Activated naive CD8-positive, alpha-beta T cell treated with anti-CD3 and anti-CD28 coated beads, Interleukin-2, amount 50 U/mL, for 16 hours (primary cell): ENCODE measurements at regions not wholly inside any gene's neighbourhood (a gene's known extent, or its start where the extent isn't known, plus 50 kb on each side); places are given as distances from the start of the nearest gene placed in this dataset.

ENCODE experiments used
- DNase-seq: peaks from one replicate; pipeline ENCODE4 v3.0.0-alpha.2; 2020; ENCODE audit warnings: low read depth, low spot score

DNA sequence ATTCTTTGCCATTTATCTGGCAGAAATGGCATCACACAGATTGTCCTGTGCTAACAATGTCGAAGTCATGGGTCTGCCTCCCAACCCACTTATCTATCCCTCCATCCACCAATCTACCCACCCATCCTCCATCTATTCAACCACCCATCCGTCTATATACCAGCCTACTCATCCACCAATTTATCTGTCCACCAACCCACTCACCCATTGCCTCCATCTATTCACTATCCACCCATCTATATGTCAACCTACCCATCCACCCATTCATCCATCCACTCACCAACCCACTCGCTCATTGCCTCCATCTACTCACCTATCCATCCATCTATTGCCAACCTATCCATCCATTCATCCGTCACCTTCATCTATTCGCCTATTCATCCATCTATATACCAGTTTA, 521.2 kb downstream of the SHQ1 start:
- DNase-seq = no peak

GRCh38 chr3:72324253-72324811, 523.9 kb downstream of the SHQ1 start:
- DNase-seq = no peak

- no peak for DNase-seq
These were observed 524.5 kb downstream of the SHQ1 start for GRCh38 chr3:72323773-72324172.

GRCh38 chr3:72322264-72322976, 525.8 kb downstream of the SHQ1 start:
- DNase-seq = no peak

- no peak for DNase-seq
These were observed 527.3 kb downstream of the SHQ1 start for GRCh38 chr3:72320955-72321303.

DNA sequence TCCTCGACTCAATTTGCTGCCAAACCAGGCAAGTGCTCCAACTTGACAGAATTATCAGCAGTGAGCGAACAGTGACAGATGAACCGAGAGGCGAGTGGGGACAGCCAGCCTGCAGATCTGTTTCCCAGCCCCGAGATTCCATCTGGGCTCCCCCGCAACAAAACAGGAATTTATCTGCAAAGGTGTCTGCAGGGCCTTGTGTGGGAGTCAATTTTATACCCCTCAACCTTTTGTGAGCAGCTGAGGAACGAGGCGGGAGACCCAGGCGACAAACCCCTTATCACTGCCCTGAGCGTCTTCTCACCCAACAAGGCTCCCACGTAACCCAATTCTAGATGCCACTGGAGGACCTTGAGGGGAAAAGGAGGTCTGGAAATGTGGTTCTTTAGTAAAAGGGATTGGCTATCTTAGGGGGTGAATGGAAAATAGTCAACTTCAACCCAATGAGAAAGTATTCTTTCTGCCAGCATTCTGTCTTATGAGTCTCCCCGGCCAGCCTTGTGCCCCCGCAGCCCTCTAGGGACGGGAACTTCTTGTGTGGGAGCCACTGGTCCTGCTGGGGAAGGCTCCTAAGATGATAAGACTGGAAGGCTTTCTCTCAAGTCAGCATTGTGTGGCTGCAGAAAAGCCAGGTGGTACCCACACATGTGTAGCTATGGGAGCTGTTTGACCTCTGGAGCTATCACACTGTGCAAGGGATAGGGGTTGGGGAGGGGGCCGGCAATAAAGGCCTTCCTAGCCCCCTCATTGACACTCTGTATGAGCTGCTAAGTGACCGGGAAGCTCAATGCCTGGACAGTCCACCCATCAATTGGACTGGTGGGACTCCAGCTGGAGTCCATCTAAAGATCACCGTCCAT, 527.9 kb downstream of the SHQ1 start:
- no peak for DNase-seq

DNA sequence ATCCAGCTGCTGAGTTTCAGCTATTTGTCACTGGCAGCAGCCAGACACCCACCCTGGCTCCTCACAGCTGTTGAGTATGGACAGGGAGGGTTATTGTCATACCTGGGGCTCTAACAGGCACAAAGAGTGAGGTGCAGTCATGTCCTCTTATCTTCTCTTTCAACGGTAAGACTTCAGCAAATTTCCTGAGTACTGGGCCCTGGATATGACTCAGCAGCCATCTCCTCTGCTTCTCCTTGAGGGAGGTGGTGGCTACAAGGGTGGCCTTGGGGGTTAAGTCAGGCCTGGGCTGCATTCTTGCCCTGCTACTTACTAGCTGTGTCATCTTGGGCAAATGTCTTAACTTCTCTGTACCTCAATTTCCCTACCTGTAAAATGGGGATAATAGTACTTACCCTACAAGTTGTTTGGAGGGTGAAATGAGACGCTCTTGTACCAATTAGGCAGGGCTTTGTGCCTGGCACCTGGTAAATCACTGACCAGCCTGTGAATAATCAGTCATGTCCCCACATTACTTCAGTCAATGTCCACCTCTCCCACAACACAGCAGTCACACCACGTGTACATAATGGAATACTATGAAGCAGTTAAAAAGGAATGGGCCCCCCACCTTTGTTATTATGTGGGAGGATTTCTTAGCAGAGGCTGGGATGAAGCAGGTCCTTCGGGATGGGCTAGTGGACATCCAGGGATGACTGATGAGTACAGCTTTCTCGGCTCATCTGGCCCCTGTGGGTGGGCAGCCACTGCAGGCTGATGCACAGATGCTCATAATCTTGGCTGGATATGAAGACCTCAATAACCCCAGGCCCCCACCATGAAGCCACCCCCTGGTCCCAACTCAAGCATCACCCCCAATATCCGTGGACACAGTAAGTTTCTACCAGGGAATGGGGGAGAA, 528.8 kb downstream of the SHQ1 start:
- no peak for DNase-seq

GRCh38 chr3:72318504-72319193, 529.6 kb downstream of the SHQ1 start:
- no peak for DNase-seq

DNA sequence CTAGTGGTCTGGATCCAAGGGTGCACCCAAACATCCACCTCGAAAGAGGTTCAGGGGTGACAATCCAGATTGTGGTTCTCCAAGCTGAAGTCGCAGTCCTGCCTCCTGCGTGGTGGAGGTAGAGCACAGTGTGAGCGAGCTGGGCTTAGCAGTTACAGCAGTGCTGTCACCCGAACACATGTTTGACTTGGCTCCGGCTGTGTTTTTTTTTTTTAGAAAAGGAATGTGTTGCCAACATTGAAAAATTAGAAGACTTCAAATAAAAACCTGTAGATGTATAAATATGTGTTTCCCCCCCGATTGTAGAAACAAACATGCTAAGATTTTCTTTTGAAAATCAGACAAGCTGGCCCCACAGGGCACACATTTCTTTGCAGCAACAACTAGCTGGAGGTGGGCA, 530.8 kb downstream of the SHQ1 start:
- DNase-seq = no peak

DNA sequence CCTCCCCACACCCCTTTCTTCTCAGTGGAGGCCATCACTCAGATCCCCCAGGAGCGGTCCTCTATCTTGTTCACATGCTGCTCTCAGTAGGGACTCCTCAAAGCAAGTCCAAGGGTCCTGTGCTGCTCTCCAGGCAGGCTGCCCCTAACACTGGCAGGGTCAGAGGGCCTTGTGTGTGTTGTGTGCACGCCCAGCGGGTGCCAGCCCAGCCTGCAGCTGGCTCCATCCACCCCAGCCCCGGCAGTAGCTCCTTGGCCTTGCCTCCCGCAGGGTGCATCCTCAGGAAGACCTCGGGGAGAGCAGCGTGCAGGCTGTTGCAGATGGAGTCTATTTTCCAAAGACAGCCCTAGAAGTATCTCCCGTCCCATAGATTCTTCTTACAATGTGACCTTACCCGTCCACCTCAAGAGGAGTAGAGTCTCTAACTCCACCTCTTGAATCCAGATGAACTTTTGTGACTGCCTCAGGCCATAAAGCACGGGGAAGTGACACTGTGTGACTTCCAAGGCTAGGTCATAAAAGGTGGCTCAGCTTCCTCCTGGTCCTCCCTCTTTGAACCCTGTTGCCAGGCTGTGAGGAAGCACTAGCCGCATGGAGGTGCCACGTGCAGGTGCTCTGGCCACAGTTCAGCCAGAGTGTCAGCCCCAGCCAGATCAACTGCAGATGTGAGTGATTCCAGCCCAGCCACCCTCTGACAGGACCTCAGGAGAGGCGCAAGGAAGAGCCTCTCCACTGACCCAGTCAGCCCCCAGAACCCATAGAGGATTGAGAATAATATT, 531.6 kb downstream of the SHQ1 start:
- DNase-seq = no peak

GRCh38 chr3:72313308-72313707, 528.4 kb upstream of the PROK2 start:
- DNase-seq = no peak

- DNase-seq = no peak
These were observed 527.4 kb upstream of the PROK2 start for GRCh38 chr3:72312339-72312738.

- DNase-seq = no peak
These were observed 526.5 kb upstream of the PROK2 start for GRCh38 chr3:72311425-72311824.

GRCh38 chr3:72310419-72311380, 525.8 kb upstream of the PROK2 start:
- DNase-seq = no peak

DNA sequence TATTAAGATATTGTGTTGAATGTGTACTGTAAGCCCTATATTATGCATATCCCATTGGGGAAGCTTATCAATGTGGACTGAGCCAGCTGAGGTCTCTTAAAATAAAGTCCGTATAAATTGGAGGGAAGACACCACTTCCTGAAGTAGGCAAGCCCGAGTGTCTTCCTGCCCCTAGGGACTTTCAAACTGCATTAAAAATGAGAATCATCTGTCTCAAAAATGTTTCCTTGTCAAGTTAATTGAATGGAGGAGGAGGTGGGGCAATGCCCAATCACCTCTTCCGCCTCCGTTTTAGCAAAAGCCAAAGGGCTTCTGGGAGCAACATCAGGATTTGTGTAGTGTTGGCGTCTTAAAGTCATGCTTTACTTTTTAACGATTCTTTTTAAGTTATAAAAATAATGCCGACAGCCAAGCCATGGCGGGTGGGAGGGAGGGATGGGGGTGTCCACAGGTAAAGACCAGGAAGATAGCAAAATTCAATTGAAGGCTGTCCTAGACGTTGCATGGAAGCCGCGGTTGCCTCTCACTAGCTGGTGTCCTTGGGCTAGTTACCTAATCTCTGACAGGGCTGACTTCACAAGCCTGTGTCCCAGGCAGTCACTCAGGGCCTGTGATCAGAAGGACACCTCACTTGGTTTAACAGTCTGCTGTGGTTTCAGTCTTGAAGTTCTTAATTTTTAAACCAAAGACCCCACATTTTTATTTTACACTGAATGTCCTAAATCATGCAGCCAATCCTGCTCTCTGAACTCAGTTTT, 524.9 kb upstream of the PROK2 start:
- DNase-seq = no peak

GRCh38 chr3:72308641-72309040, 523.7 kb upstream of the PROK2 start:
- DNase-seq = no peak

DNA sequence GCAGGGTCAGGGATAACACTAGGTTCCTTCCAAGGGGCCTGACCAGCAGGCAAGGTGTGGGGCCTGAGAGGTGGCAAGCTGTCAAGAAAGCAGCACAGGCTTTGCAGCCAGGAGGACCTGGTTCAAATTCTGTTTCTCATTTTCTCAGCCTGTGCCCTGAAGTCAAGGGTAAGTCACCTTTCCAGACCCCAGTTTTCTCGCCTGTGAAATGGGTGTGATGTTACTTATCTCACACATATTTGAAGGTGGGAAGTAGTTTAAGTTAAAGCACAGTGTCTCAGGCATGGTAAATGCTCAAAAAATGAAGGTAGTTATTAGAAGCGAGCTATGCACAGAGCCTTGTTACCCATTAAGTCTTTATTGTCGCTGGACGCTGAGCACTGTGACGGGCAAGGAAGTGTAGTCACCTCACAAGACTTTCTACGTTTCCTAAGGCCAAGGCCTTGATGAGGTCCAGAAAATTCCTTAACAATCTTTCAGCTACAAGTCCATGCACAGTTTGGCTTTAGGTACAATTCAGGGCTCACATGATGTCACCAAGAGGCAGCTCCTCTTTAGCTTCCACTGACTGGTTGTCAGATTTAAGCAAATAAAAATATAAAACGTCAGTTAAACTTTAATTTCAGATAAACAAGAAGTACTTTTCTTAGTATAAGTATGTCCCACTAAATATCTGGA, 522.6 kb upstream of the PROK2 start:
- no peak for DNase-seq

- DNase-seq = no peak
These were observed 521.9 kb upstream of the PROK2 start for GRCh38 chr3:72306800-72307341.
